ENCODE measurements at regions not wholly inside any gene's neighbourhood (a gene's known extent, or its start where the extent isn't known, plus 50 kb on each side); places are given as distances from the start of the nearest gene placed in this dataset.

GRCh38 chr11:70836071-70836470 is 416.3 kb downstream of the SHANK2 start:
- no peak for DNase-seq (ENCODE audit: low spot score)
- no peak for ATAC-seq (ENCODE audit: low read depth)
- no peaks in the 10 kb centered on the region for H3K4me1 ChIP-seq (ENCODE audit: insufficient read depth, poor library complexity, severe bottlenecking)
- no peaks in the 10 kb centered on the region for H3K36me3 ChIP-seq (ENCODE audit: low read depth)
- no peak for TF ChIP-seq CTCF (IDR thresholded peaks at IDR 0.05; ENCODE audit: poor library complexity, severe bottlenecking)
- H3K27ac ChIP-seq (ENCODE audit: poor library complexity, severe bottlenecking): no peak overlapping the region
- no peaks in the 10 kb centered on the region for H3K9me3 ChIP-seq (ENCODE audit: severe bottlenecking)
- no peaks in the 10 kb centered on the region for H3K27me3 ChIP-seq (ENCODE audit: insufficient read depth, poor library complexity, severe bottlenecking)
- H3K4me3 ChIP-seq (ENCODE audit: severe bottlenecking): no peak overlapping the region

GRCh38 chr11:70838198-70838597 is 414.2 kb downstream of the SHANK2 start:
- ATAC-seq (ENCODE audit: low read depth): no peak

GRCh38 chr11:70839851-70840250 is 412.5 kb downstream of the SHANK2 start:
- Histone ChIP-seq H3K4me3 (ENCODE audit: severe bottlenecking) (no peak overlapping the region), H3K4me1 (ENCODE audit: insufficient read depth, poor library complexity, severe bottlenecking) (no peaks in the 10 kb centered on the region), H3K27ac (ENCODE audit: poor library complexity, severe bottlenecking) (no peak overlapping the region), H3K36me3 (ENCODE audit: low read depth) (no peaks in the 10 kb centered on the region), H3K27me3 (ENCODE audit: insufficient read depth, poor library complexity, severe bottlenecking) (no peaks in the 10 kb centered on the region), H3K9me3 (ENCODE audit: severe bottlenecking) (no peaks in the 10 kb centered on the region)
- DNase-seq (ENCODE audit: low spot score) (no peak), ATAC-seq (ENCODE audit: low read depth) (no peak)
- no peak for TF ChIP-seq CTCF (IDR thresholded peaks at IDR 0.05; ENCODE audit: poor library complexity, severe bottlenecking)

More at GRCh38 chr11:70838198-70838597, 414.2 kb downstream of the SHANK2 start:
- no peak for TF ChIP-seq CTCF (IDR thresholded peaks at IDR 0.05; ENCODE audit: poor library complexity, severe bottlenecking)
- Histone ChIP-seq H3K4me1 (ENCODE audit: insufficient read depth, poor library complexity, severe bottlenecking) (no peaks in the 10 kb centered on the region), H3K27me3 (ENCODE audit: insufficient read depth, poor library complexity, severe bottlenecking) (no peaks in the 10 kb centered on the region), H3K9me3 (ENCODE audit: severe bottlenecking) (no peaks in the 10 kb centered on the region), H3K27ac (ENCODE audit: poor library complexity, severe bottlenecking) (no peak overlapping the region), H3K4me3 (ENCODE audit: severe bottlenecking) (no peak overlapping the region), H3K36me3 (ENCODE audit: low read depth) (no peaks in the 10 kb centered on the region)
- DNase-seq (ENCODE audit: low spot score): no peak

GRCh38 chr11:70841264-70841663 is 411.1 kb downstream of the SHANK2 start:
- no peaks in the 10 kb centered on the region for H3K9me3 ChIP-seq (ENCODE audit: severe bottlenecking)
- no peaks in the 10 kb centered on the region for H3K27me3 ChIP-seq (ENCODE audit: insufficient read depth, poor library complexity, severe bottlenecking)
- no peak overlapping the region for H3K27ac ChIP-seq (ENCODE audit: poor library complexity, severe bottlenecking)
- no peaks in the 10 kb centered on the region for H3K4me1 ChIP-seq (ENCODE audit: insufficient read depth, poor library complexity, severe bottlenecking)
- no peak overlapping the region for H3K4me3 ChIP-seq (ENCODE audit: severe bottlenecking)
- H3K36me3 ChIP-seq (ENCODE audit: low read depth): no peaks in the 10 kb centered on the region
- no peak for TF ChIP-seq CTCF (IDR thresholded peaks at IDR 0.05; ENCODE audit: poor library complexity, severe bottlenecking)
- DNase-seq (ENCODE audit: low spot score) (no peak), ATAC-seq (ENCODE audit: low read depth) (no peak)

- TF ChIP-seq CTCF (IDR thresholded peaks at IDR 0.05; ENCODE audit: poor library complexity, severe bottlenecking): no peak
- Histone ChIP-seq H3K4me1 (ENCODE audit: insufficient read depth, poor library complexity, severe bottlenecking) (no peaks in the 10 kb centered on the region), H3K9me3 (ENCODE audit: severe bottlenecking) (no peaks in the 10 kb centered on the region), H3K36me3 (ENCODE audit: low read depth) (no peaks in the 10 kb centered on the region), H3K27ac (ENCODE audit: poor library complexity, severe bottlenecking) (no peak overlapping the region), H3K27me3 (ENCODE audit: insufficient read depth, poor library complexity, severe bottlenecking) (no peaks in the 10 kb centered on the region), H3K4me3 (ENCODE audit: severe bottlenecking) (no peak overlapping the region)
- DNase-seq (ENCODE audit: low spot score) (no peak), ATAC-seq (ENCODE audit: low read depth) (no peak)
Observed at GRCh38 chr11:70842256-70842655, 410.1 kb downstream of the SHANK2 start.

All from RWPE2 (cell line).